ENCODE measurements at regions not wholly inside any gene's neighbourhood (a gene's known extent, or its start where the extent isn't known, plus 50 kb on each side); places are given as distances from the start of the nearest gene placed in this dataset.

DNA sequence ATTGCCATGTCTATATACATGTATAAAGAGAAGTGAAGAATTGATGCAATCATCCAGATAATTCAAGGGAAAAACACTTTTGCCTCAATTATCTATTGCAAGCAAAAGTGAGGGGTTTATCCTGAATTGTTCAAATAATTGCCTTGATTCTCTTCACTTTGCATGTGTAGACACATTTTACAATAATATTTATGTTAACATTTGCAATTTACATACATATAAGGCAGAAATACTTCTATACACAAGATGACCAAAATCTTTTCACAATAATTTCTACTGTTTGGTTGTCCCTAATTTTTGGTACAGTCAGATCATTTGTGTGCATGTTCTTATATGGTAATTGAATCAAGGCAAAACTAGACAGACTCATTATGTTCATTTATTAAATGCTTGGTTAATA is 285.3 kb upstream of the TMEM161B start:
- TF ChIP-seq, protein P1, sequence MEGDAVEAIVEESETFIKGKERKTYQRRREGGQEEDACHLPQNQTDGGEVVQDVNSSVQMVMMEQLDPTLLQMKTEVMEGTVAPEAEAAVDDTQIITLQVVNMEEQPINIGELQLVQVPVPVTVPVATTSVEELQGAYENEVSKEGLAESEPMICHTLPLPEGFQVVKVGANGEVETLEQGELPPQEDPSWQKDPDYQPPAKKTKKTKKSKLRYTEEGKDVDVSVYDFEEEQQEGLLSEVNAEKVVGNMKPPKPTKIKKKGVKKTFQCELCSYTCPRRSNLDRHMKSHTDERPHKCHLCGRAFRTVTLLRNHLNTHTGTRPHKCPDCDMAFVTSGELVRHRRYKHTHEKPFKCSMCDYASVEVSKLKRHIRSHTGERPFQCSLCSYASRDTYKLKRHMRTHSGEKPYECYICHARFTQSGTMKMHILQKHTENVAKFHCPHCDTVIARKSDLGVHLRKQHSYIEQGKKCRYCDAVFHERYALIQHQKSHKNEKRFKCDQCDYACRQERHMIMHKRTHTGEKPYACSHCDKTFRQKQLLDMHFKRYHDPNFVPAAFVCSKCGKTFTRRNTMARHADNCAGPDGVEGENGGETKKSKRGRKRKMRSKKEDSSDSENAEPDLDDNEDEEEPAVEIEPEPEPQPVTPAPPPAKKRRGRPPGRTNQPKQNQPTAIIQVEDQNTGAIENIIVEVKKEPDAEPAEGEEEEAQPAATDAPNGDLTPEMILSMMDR (IDR thresholded peaks at IDR 0.05; ENCODE audit: low read depth, low read length) = no peak

DNA sequence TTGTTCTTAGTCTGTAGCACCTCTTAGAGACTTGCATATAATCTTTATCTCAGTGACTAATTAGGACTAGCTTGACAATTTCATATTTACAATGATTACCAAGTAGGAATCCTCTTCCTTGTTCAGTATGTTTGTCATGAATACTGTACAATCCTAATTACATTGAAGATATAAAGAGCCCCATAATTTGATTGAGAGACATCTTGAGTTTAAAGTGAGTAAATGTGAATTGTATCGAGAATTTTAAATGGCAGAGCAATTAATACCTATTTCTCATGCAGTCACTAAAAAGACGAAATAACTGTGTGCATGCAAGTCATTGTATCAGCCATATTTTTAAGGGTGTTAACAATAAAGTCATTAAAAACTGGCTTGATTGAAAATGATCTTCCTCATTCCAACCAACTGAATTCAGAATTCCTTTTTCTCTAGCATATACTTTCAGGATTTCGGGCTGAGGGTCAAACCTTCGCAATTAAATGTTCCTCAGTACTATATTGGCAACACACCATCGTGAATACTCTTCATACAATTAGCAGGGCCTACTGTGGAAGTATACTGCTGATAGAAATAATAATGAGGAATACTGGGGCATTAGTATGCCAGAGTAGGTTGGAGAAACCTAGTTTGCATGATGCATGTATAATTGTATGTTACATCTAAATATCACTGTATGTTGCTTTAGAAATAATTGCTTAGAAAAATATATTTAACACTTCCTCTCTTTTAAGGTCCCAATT is 284.7 kb upstream of the TMEM161B start:
- TF ChIP-seq, protein P1 (IDR thresholded peaks at IDR 0.05; ENCODE audit: low read depth, low read length) = no peak
- no peak for DNase-seq (ENCODE audit: low read depth in 2 of 2)
- no peak overlapping the region for H3K4me3 ChIP-seq (replicated peaks in 1 of 2; ENCODE audit: low read depth in 2 of 2, low read length in 2 of 2)

More for the DNA sequence above, 285.3 kb upstream of the TMEM161B start:
- no peak overlapping the region for H3K4me3 ChIP-seq (replicated peaks in 1 of 2; ENCODE audit: low read depth in 2 of 2, low read length in 2 of 2)
- no peak for DNase-seq (ENCODE audit: low read depth in 2 of 2)

GRCh38 chr5:88552426-88552825 is 283.8 kb upstream of the TMEM161B start:
- DNase-seq (ENCODE audit: low read depth in 2 of 2) = no peak
- H3K4me3 ChIP-seq (replicated peaks in 1 of 2; ENCODE audit: low read depth in 2 of 2, low read length in 2 of 2) = no peak overlapping the region
- TF ChIP-seq, protein P1 (IDR thresholded peaks at IDR 0.05; ENCODE audit: low read depth, low read length) = no peak

DNA sequence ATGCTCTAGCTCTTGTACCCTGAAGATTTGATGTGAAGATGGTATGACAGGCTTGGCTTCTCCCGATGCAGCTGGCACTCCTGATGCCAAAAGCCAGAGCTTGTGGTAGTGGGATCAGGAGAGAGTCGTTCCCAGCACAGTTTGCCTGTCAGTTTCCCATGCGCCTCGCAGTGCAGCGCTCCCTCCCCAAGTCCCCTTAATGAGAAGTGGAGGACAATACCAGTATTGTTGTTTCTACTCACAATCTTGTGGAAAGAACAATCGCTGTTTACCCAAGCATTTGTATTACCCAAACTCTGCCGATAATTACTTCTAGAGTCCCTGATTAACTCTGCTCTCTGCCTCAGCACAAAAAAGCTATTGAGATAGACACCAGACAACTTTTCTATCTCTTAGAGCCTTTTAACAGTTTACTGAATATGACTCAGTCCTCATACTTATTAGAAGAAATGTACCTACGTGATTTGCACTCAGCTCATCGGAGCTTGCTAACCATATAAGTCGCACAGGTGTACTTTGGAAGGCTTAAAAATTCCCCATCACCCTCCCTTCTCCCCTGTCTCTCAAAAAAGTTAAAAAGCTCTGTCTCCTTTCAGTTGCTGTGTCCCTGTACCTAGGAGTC is 283.2 kb upstream of the TMEM161B start:
- H3K4me3 ChIP-seq (replicated peaks in 1 of 2; ENCODE audit: low read depth in 2 of 2, low read length in 2 of 2) = no peak overlapping the region
- DNase-seq (ENCODE audit: low read depth in 2 of 2) = no peak
- TF ChIP-seq, protein P1 (IDR thresholded peaks at IDR 0.05; ENCODE audit: low read depth, low read length) = no peak

DNA sequence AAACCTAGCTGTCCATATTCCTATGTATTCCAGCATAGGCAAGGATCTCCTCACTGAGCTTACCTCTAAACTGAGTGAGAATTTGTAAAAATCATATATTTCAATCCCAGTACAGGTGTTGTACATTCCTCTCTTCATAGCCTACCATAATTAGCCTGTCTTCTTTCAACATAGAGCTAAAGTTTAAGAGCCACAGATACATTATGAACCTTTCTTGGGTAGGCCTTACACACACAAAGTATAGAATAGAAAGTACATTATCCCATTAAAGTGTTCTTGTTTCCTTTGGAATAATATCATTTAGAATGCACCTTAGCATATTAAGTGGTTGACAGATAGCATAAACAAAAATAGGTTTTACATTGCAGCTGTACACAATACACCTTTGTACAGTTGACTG is 282.1 kb upstream of the TMEM161B start:
- H3K4me3 ChIP-seq (replicated peaks in 1 of 2; ENCODE audit: low read depth in 2 of 2, low read length in 2 of 2) = no peak overlapping the region
- TF ChIP-seq, protein P1 (IDR thresholded peaks at IDR 0.05; ENCODE audit: low read depth, low read length) = no peak
- DNase-seq (ENCODE audit: low read depth in 2 of 2) = no peak

DNA sequence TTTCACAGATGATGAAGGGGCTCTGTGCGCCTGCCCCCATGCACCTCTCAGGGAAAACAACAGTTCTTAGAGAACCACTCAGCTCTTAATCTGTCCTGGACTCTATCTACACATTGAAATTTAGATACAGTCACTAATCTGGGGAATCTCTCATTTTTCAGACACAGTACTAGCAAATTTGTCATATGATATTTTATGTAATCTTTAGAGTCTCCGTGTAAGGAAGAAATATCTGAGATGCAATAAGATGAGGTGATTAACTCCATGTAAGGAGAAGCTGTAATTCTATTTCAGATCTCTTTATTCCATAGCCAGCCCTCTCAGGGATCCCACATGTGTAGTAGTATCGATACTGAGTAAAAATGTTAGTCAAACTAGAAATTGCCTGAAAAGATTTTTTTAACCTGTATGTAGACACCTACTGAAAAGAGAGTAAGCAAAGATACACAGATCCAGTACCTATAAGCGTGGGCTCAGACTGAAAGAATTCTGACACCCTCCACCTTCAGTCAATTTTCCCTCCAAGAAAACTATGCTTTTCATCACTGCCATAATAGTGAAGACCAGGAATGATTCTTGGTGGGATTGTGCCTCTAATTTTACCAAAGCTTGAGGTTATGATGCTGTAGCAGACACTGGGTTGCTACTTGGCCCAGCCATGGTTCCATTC is 279.6 kb upstream of the TMEM161B start:
- no peak overlapping the region for H3K4me3 ChIP-seq (replicated peaks in 1 of 2; ENCODE audit: low read depth in 2 of 2, low read length in 2 of 2)
- TF ChIP-seq, protein P1 (IDR thresholded peaks at IDR 0.05; ENCODE audit: low read depth, low read length) = no peak
- DNase-seq (ENCODE audit: low read depth in 2 of 2) = no peak
